DMS153 treated with DMSO at 0.1 percent for 48 hours (cell line): ENCODE measurements at regions not wholly inside any gene's neighbourhood (a gene's known extent, or its start where the extent isn't known, plus 50 kb on each side); places are given as distances from the start of the nearest gene placed in this dataset.
"Not testable (repeated sequence)": the region's sequence is repeated elsewhere in the genome, so short reads cannot be mapped to it uniquely, and the experiment has no call there.

ENCODE experiments used
- DNase-seq: peaks from one replicate; lab custom pipeline; 2025; ENCODE audit not compliant: unreplicated experiment; lab: John Stamatoyannopoulos, UW

GRCh38 chr18:8912348-8913326 is 189.9 kb upstream of the NDUFV2 start:
- peak; percentile 4 for DNase-seq

- not testable (repeated sequence) for DNase-seq
Measured at GRCh38 chr18:8913606-8914403, 188.7 kb upstream of the NDUFV2 start.

GRCh38 chr18:8914404-8915264 is 187.9 kb upstream of the NDUFV2 start:
- not testable (repeated sequence) for DNase-seq

- DNase-seq, result not testable (repeated sequence)
Measured at GRCh38 chr18:8920856-8921787, 181.4 kb upstream of the NDUFV2 start.

- no peak for DNase-seq
Measured at GRCh38 chr18:8926464-8926863, 176.0 kb upstream of the NDUFV2 start.

- DNase-seq, result no peak
Measured at GRCh38 chr18:8928044-8928443, 174.5 kb upstream of the NDUFV2 start.

GRCh38 chr18:8928847-8929780 is 173.4 kb upstream of the NDUFV2 start:
- DNase-seq, result no peak

GRCh38 chr18:8930990-8931616 is 171.4 kb upstream of the NDUFV2 start:
- no peak for DNase-seq

GRCh38 chr18:8932866-8933265 is 169.6 kb upstream of the NDUFV2 start:
- DNase-seq, result no peak

GRCh38 chr18:8933714-8934284 is 168.7 kb upstream of the NDUFV2 start:
- DNase-seq, result no peak

- DNase-seq, result not testable (repeated sequence)
Measured at GRCh38 chr18:8935346-8935745, 167.2 kb upstream of the NDUFV2 start.

- no peak for DNase-seq
Measured at GRCh38 chr18:8936619-8937018, 165.9 kb upstream of the NDUFV2 start.

GRCh38 chr18:8937160-8938094 is 165.1 kb upstream of the NDUFV2 start:
- no peak for DNase-seq

- DNase-seq, result no peak
Measured at GRCh38 chr18:8938817-8939216, 163.7 kb upstream of the NDUFV2 start.

- no peak for DNase-seq
Measured at GRCh38 chr18:8942021-8942908, 160.2 kb upstream of the NDUFV2 start.
